Anterior cingulate cortex (tissue), 58 donors: ENCODE measurements at regions not wholly inside any gene's neighbourhood (a gene's known extent, or its start where the extent isn't known, plus 50 kb on each side); places are given as distances from the start of the nearest gene placed in this dataset.
"Not testable (repeated sequence)": the region's sequence is repeated elsewhere in the genome, so short reads cannot be mapped to it uniquely, and the experiment has no call there.

Experiments used
- DNase-seq, 58 donors: peaks; one replicate each; lab custom pipeline; 2025; lab: John Stamatoyannopoulos, UW

GRCh38 chr9:89670114-89670513 lies 65.3 kb downstream of the GADD45G start:
- DNase-seq, result no peak

- no peak for DNase-seq
Observed at GRCh38 chr9:89670801-89671434, 66.1 kb downstream of the GADD45G start.

GRCh38 chr9:89674667-89675057 lies 69.8 kb downstream of the GADD45G start:
- DNase-seq, result peak in 1 of 58 donors; percentile 30

- peak in 30 of 58 donors; percentile 15 to 84 (median 50) for DNase-seq
Observed at GRCh38 chr9:89675058-89675742, 70.4 kb downstream of the GADD45G start.

GRCh38 chr9:89676281-89676680 lies 71.5 kb downstream of the GADD45G start:
- peak in 11 of 58 donors; percentile 13 to 57 (median 23) for DNase-seq

- peak in 5 of 58 donors; percentile 10 to 26 (median 24) for DNase-seq
Observed at GRCh38 chr9:89677702-89678395, 73.0 kb downstream of the GADD45G start.

- no peak for DNase-seq
Observed at GRCh38 chr9:89678396-89679015, 73.7 kb downstream of the GADD45G start.

- DNase-seq, result no peak
Observed at GRCh38 chr9:89679016-89679415, 74.2 kb downstream of the GADD45G start.

- no peak for DNase-seq
Observed at GRCh38 chr9:89679581-89679980, 74.8 kb downstream of the GADD45G start.

GRCh38 chr9:89680547-89681467 lies 76.0 kb downstream of the GADD45G start:
- no peak for DNase-seq

GRCh38 chr9:89681468-89681859 lies 76.7 kb downstream of the GADD45G start:
- not testable (repeated sequence) for DNase-seq

GRCh38 chr9:89683626-89684025 lies 78.8 kb downstream of the GADD45G start:
- DNase-seq, result no peak

GRCh38 chr9:89684218-89684617 lies 79.4 kb downstream of the GADD45G start:
- no peak for DNase-seq

- DNase-seq, result peak in 12 of 58 donors; percentile 10 to 49 (median 34)
Observed at GRCh38 chr9:89684912-89685636, 80.3 kb downstream of the GADD45G start.

GRCh38 chr9:89685698-89686097 lies 80.9 kb downstream of the GADD45G start:
- DNase-seq, result no peak

GRCh38 chr9:89686126-89686525 lies 81.3 kb downstream of the GADD45G start:
- DNase-seq, result no peak

- DNase-seq, result no peak
Observed at GRCh38 chr9:89686621-89687020, 81.8 kb downstream of the GADD45G start.

- DNase-seq, result no peak
Observed at GRCh38 chr9:89687188-89687587, 82.4 kb downstream of the GADD45G start.

GRCh38 chr9:89687848-89688247 lies 83.0 kb downstream of the GADD45G start:
- no peak for DNase-seq
